A549 (cell line): ENCODE measurements at regions not wholly inside any gene's neighbourhood (a gene's known extent, or its start where the extent isn't known, plus 50 kb on each side); places are given as distances from the start of the nearest gene placed in this dataset.

Source experiments
- ATAC-seq, 2 experiments: fragments of 200-7000 bp in 1 of 2; fragments of >200 bp in 1 of 2; cut with Nextera tagmentation in 1 of 2; cut with Tn5 transposase in 1 of 2; 3 replicates each; pipeline versions ENCODE4 v1.8.0 to v1.9.1; 2018 to 2020; ENCODE audit warnings: mild to moderate bottlenecking in 1 of 2, moderate library complexity in 1 of 2
- CTCF ChIA-PET: fragments of 300-600 bp; sonication (Branson Sonifier 250); formaldehyde crosslinking; extraction: SDS; loops from one replicate; lab custom pipeline; 2021; ENCODE audit warnings: antibody characterized with exemption, inconsistent platforms; lab: Yijun Ruan, JAX
- POLR2A ChIA-PET: fragments of 350-600 bp; formaldehyde crosslinking; extraction: SDS; loops from one replicate; lab custom pipeline; 2021; ENCODE audit warnings: antibody characterized with exemption, inconsistent platforms; lab: Yijun Ruan, JAX
- DNase-seq, 2 experiments: peaks; one replicate each; pipeline versions ENCODE4 v3.0.0 to v3.0.0-alpha.2; 2011 to 2016; ENCODE audit warnings: low read depth in 1 of 2, low spot score in 1 of 2
- FAIRE-seq: peaks from 2 replicates; lab custom pipeline; 2011; peaks lifted over from hg19 to GRCh38; lab: Jason Lieb, UNC
- H3K27ac ChIP-seq, 2 experiments: fragments of >200 bp; sonication (Bioruptor Twin); formaldehyde crosslinking; 3 replicates each; pipeline ENCODE4 v1.5.1; 2016 to 2017
- H3K4me1 ChIP-seq: fragments of >200 bp; sonication (Bioruptor Twin); formaldehyde crosslinking; 3 replicates; pipeline ENCODE4 v1.6.1; 2016
- H3K4me2 ChIP-seq: fragments of >200 bp; sonication (Bioruptor Twin); formaldehyde crosslinking; 3 replicates; pipeline ENCODE4 v1.6.1; 2016
- H3K4me3 ChIP-seq: fragments of >200 bp; sonication (Bioruptor Twin); formaldehyde crosslinking; 3 replicates; pipeline ENCODE4 v1.5.1; 2016
- H3K9me3 ChIP-seq: fragments of >200 bp; sonication (Bioruptor Twin); formaldehyde crosslinking; 3 replicates; pipeline ENCODE4 v1.6.1; 2016
- CBX8 ChIP-seq: fragments of 200-600 bp; sonication (generic); IDR thresholded peaks from 2 replicates; pipeline ENCODE4 v1.6.1; 2016
- CEBPB ChIP-seq, 2 experiments: fragments of >200 bp in 1 of 2; sonication (Bioruptor Twin) in 1 of 2; formaldehyde crosslinking in 1 of 2; IDR thresholded peaks; 2 replicates each; pipeline ENCODE4 v1.6.1; 2012 to 2016
- CHD2 ChIP-seq: fragments of 150-350 bp; IDR thresholded peaks from 2 replicates; pipeline ENCODE4 v1.6.1; 2014; ENCODE audit warnings: low read length; ENCODE audit not compliant: partially characterized antibody
- CTCF ChIP-seq: fragments of >200 bp; sonication (Bioruptor Twin); formaldehyde crosslinking; IDR thresholded peaks from 3 replicates; pipeline ENCODE4 v1.5.1; 2016
- E2F6 ChIP-seq: IDR thresholded peaks from 2 replicates; pipeline ENCODE4 v1.6.1; 2012; ENCODE audit warnings: low read depth, borderline replicate concordance
- EHF ChIP-seq: fragments of 250-450 bp; sonication (Bioruptor Pico); IDR thresholded peaks from 2 replicates; pipeline ENCODE4 v1.5.0; 2020; ENCODE audit warnings: mild to moderate bottlenecking
- EHMT2 ChIP-seq: fragments of 200-600 bp; sonication (generic); IDR thresholded peaks from 2 replicates; pipeline ENCODE4 v1.6.1; 2016; ENCODE audit warnings: antibody characterized with exemption, low read depth, mild to moderate bottlenecking, moderate library complexity
- ELK1 ChIP-seq: fragments of 150-350 bp; IDR thresholded peaks from 2 replicates; pipeline ENCODE4 v1.6.1; 2014; ENCODE audit warnings: low read depth, mild to moderate bottlenecking, low read length
- ESRRA ChIP-seq: fragments of 150-350 bp; IDR thresholded peaks from 2 replicates; pipeline ENCODE4 v1.6.1; 2014; ENCODE audit warnings: mild to moderate bottlenecking, low read length, borderline replicate concordance
- HDAC2 ChIP-seq: fragments of 200-600 bp; sonication (generic); IDR thresholded peaks from 2 replicates; pipeline ENCODE4 v1.6.1; 2016
- HEYL ChIP-seq: fragments of 250-450 bp; sonication (Bioruptor Pico); IDR thresholded peaks from 2 replicates; pipeline ENCODE4 v1.8.0; 2021; ENCODE audit warnings: mild to moderate bottlenecking, moderate library complexity
- HMGXB4 ChIP-seq: fragments of 250-450 bp; sonication (Bioruptor Pico); IDR thresholded peaks from 2 replicates; pipeline ENCODE4 v1.5.0; 2021; ENCODE audit warnings: mild to moderate bottlenecking, moderate library complexity, borderline replicate concordance
- HOXB13 ChIP-seq: fragments of 250-450 bp; sonication (Bioruptor Pico); IDR thresholded peaks from 2 replicates; pipeline ENCODE4 v1.5.0; 2020; ENCODE audit warnings: low read depth, mild to moderate bottlenecking, moderate library complexity
- HOXB5 ChIP-seq: fragments of 250-450 bp; sonication (Bioruptor Pico); IDR thresholded peaks from 2 replicates; pipeline ENCODE4 v1.5.0; 2020; ENCODE audit warnings: mild to moderate bottlenecking, moderate library complexity
- KDM5A ChIP-seq: fragments of 200-600 bp; sonication (generic); IDR thresholded peaks from 2 replicates; pipeline ENCODE4 v1.6.1; 2016; ENCODE audit warnings: antibody characterized with exemption, mild to moderate bottlenecking
- MAFK ChIP-seq: fragments of 450-650 bp; IDR thresholded peaks from 2 replicates; pipeline ENCODE4 v1.6.1; 2014; ENCODE audit not compliant: partially characterized antibody
- MAZ ChIP-seq: fragments of 150-350 bp; IDR thresholded peaks from 2 replicates; pipeline ENCODE4 v1.6.1; 2014; ENCODE audit warnings: antibody characterized with exemption, low read depth, low read length, borderline replicate concordance
- NFE2L2 ChIP-seq: fragments of 150-350 bp; conservative IDR thresholded peaks from 2 replicates; pipeline ENCODE4 v1.6.1; 2014; ENCODE audit warnings: low read length
- PBX3 ChIP-seq: IDR thresholded peaks from 2 replicates; pipeline ENCODE4 v1.6.1; 2012
- POLR2A ChIP-seq: IDR thresholded peaks from 2 replicates; pipeline ENCODE4 v1.6.1; 2012; ENCODE audit warnings: mild to moderate bottlenecking, low read length
- POLR2AphosphoS2 ChIP-seq: conservative IDR thresholded peaks from 2 replicates; pipeline ENCODE4 v1.6.1; 2012; ENCODE audit warnings: low read length, improper control_type of control experiment, inconsistent platforms
- RAD21 ChIP-seq, 2 experiments: fragments of >200 bp in 1 of 2; sonication (Bioruptor Twin) in 1 of 2; formaldehyde crosslinking in 1 of 2; IDR thresholded peaks in 1 of 2; conservative IDR thresholded peaks in 1 of 2; 2 replicates in 1 of 2; 3 replicates in 1 of 2; pipeline ENCODE4 v1.6.1; 2012 to 2018; ENCODE audit warnings: inconsistent platforms in 1 of 2
- REST ChIP-seq: fragments of 200-600 bp; sonication (generic); IDR thresholded peaks from 2 replicates; pipeline ENCODE4 v1.6.1; 2016; ENCODE audit warnings: antibody characterized with exemption, mild to moderate bottlenecking, moderate library complexity
- TFCP2L1 ChIP-seq: fragments of 250-450 bp; sonication (Bioruptor Pico); IDR thresholded peaks from 2 replicates; pipeline ENCODE4 v1.5.0; 2021; ENCODE audit warnings: mild to moderate bottlenecking
- WGBS: methylation state at CpG from one replicate; pipeline ENCODE4 v1.1.6; 2017; ENCODE audit errors: missing lambda C conversion rate; 5-methylcytosine and 5-hydroxymethylcytosine counted together

- DNase-seq: no peak
- Histone ChIP-seq H3K9me3 (no peaks in the 10 kb centered on the region), H3K4me1 (no peaks in the 10 kb centered on the region), H3K27ac (no peak overlapping the region), H3K4me3 (no peak overlapping the region)
- POLR2A ChIA-PET: no interaction called here
- no peak for FAIRE-seq
- CTCF ChIA-PET: no interaction called here
- WGBS: 17% methylated on average over 1 of the region's 1 CpG
- no peak for TF ChIP-seq PBX3
- TF ChIP-seq CBX8: no peak
- no peak for TF ChIP-seq CTCF
- TF ChIP-seq RAD21 (conservative IDR thresholded peaks at IDR 0.05 in 1 of 2, IDR thresholded peaks at IDR 0.05 in 1 of 2): no peak
- TF ChIP-seq EHMT2: no peak
- no peak for TF ChIP-seq TFCP2L1
- TF ChIP-seq MAZ: no peak
- no peak for TF ChIP-seq HOXB5 (CRISPR knock-in tag)
- TF ChIP-seq, all 56 proteins: peak for 0
- no peak overlapping the region for H3K4me2 ChIP-seq
- no peak for ATAC-seq
These were observed 146.2 kb downstream of the WDR11 start for GRCh38 chr10:120997313-120997712.

GRCh38 chr10:120997756-120998155, 146.6 kb downstream of the WDR11 start:
- no peak overlapping the region for H3K4me3 ChIP-seq
- no peak overlapping the region for H3K27ac ChIP-seq
- no peak overlapping the region for H3K4me2 ChIP-seq
- CTCF ChIA-PET: no interaction called here
- FAIRE-seq: no peak
- no peak for DNase-seq
- no peaks in the 10 kb centered on the region for H3K9me3 ChIP-seq
- WGBS: 4% methylated on average over 3 of the region's 3 CpGs
- no peaks in the 10 kb centered on the region for H3K4me1 ChIP-seq
- POLR2A ChIA-PET: no interaction called here
- ATAC-seq: no peak
- TF ChIP-seq POLR2AphosphoS2 (no peak), RAD21 (conservative IDR thresholded peaks at IDR 0.05 in 1 of 2, IDR thresholded peaks at IDR 0.05 in 1 of 2) (no peak), MAFK (no peak), CHD2 (no peak), ELK1 (no peak), E2F6 (no peak), KDM5A (no peak), CBX8 (no peak), POLR2A (no peak), HDAC2 (no peak), ESRRA (no peak), PBX3 (no peak), CEBPB (IDR thresholded peaks at IDR 0.05) (no peak)

GRCh38 chr10:120998251-120998650, 147.1 kb downstream of the WDR11 start:
- Histone ChIP-seq H3K4me1 (no peaks in the 10 kb centered on the region), H3K27ac (no peak overlapping the region), H3K9me3 (no peaks in the 10 kb centered on the region), H3K4me2 (no peak overlapping the region), H3K4me3 (no peak overlapping the region)
- ChIA-PET CTCF (no interaction called here), POLR2A (no interaction called here)
- no peak for FAIRE-seq
- no peak for ATAC-seq
- WGBS: 9% methylated on average over 5 of the region's 5 CpGs
- DNase-seq: no peak
- TF ChIP-seq MAZ: no peak
- no peak for TF ChIP-seq NFE2L2
- no peak for TF ChIP-seq HEYL (CRISPR knock-in tag)
- TF ChIP-seq EHF: no peak
- no peak for TF ChIP-seq HOXB13 (CRISPR knock-in tag)
- TF ChIP-seq RAD21 (conservative IDR thresholded peaks at IDR 0.05 in 1 of 2, IDR thresholded peaks at IDR 0.05 in 1 of 2): no peak
- no peak for TF ChIP-seq HOXB5 (CRISPR knock-in tag)
- TF ChIP-seq HMGXB4 (CRISPR knock-in tag): no peak
- TF ChIP-seq REST: no peak
